NCI-H2196 treated with DMSO at 0.1 percent for 48 hours (cell line): ENCODE measurements at regions not wholly inside any gene's neighbourhood (a gene's known extent, or its start where the extent isn't known, plus 50 kb on each side); places are given as distances from the start of the nearest gene placed in this dataset.

Experiments
- DNase-seq: peaks from one replicate; lab custom pipeline; 2025; ENCODE audit not compliant: unreplicated experiment; lab: John Stamatoyannopoulos, UW

- no peak for DNase-seq
Observed at GRCh38 chr21:16863362-16863905, 649.4 kb upstream of the CXADR start.

- DNase-seq: no peak
Observed at GRCh38 chr21:16863908-16864307, 648.9 kb upstream of the CXADR start.

GRCh38 chr21:16865632-16866031, 647.2 kb upstream of the CXADR start:
- no peak for DNase-seq

GRCh38 chr21:16866851-16867250, 646.0 kb upstream of the CXADR start:
- no peak for DNase-seq

- no peak for DNase-seq
Observed at GRCh38 chr21:16870103-16870502, 642.7 kb upstream of the CXADR start.

- DNase-seq: no peak
Observed at GRCh38 chr21:16872616-16873015, 640.2 kb upstream of the CXADR start.

- DNase-seq: no peak
Observed at GRCh38 chr21:16873176-16873575, 639.7 kb upstream of the CXADR start.

GRCh38 chr21:16873596-16873995, 639.2 kb upstream of the CXADR start:
- DNase-seq: no peak

- DNase-seq: no peak
Observed at GRCh38 chr21:16879479-16879878, 633.4 kb upstream of the CXADR start.

- DNase-seq: no peak
Observed at GRCh38 chr21:16891821-16892220, 621.0 kb upstream of the CXADR start.

GRCh38 chr21:16900685-16901084, 612.2 kb upstream of the CXADR start:
- DNase-seq: no peak

- no peak for DNase-seq
Observed at GRCh38 chr21:16908077-16908476, 604.8 kb upstream of the CXADR start.

GRCh38 chr21:16910435-16911165, 602.2 kb upstream of the CXADR start:
- no peak for DNase-seq

- no peak for DNase-seq
Observed at GRCh38 chr21:16911166-16911607, 601.7 kb upstream of the CXADR start.

GRCh38 chr21:16912075-16912474, 600.8 kb upstream of the CXADR start:
- DNase-seq: no peak

- no peak for DNase-seq
Observed at GRCh38 chr21:16913010-16913409, 599.8 kb upstream of the CXADR start.

GRCh38 chr21:16928439-16928838, 584.4 kb upstream of the CXADR start:
- no peak for DNase-seq

GRCh38 chr21:16932314-16932713, 580.5 kb upstream of the CXADR start:
- DNase-seq: no peak

GRCh38 chr21:16942703-16943102, 570.1 kb upstream of the CXADR start:
- no peak for DNase-seq

- DNase-seq: no peak
Observed at GRCh38 chr21:16943231-16943630, 569.6 kb upstream of the CXADR start.

GRCh38 chr21:16945580-16945979, 567.3 kb upstream of the CXADR start:
- DNase-seq: no peak

- no peak for DNase-seq
Observed at GRCh38 chr21:16956824-16957223, 556.0 kb upstream of the CXADR start.

- DNase-seq: no peak
Observed at GRCh38 chr21:16965424-16965823, 547.4 kb upstream of the CXADR start.
